KMS-11 (cell line): ENCODE measurements at regions not wholly inside any gene's neighbourhood (a gene's known extent, or its start where the extent isn't known, plus 50 kb on each side); places are given as distances from the start of the nearest gene placed in this dataset.

Experiments used
- H2AFZ ChIP-seq: fragments of 200-600 bp; sonication (generic); 2 replicates; pipeline ENCODE4 v1.6.1; 2016; ENCODE audit warnings: antibody characterized with exemption, mixed run types, low read depth
- H3K27ac ChIP-seq: fragments of 200-600 bp; sonication (generic); 2 replicates; pipeline ENCODE4 v1.6.1; 2016; ENCODE audit warnings: mild to moderate bottlenecking, mixed run types
- H3K27me3 ChIP-seq: fragments of 200-600 bp; sonication (generic); 2 replicates; pipeline ENCODE4 v1.6.1; 2017; ENCODE audit warnings: mild to moderate bottlenecking, low read depth, mixed run types, moderate library complexity; ENCODE audit not compliant: insufficient read depth
- H3K36me3 ChIP-seq: fragments of 200-600 bp; sonication (generic); 2 replicates; pipeline ENCODE4 v1.6.1; 2017; ENCODE audit warnings: mild to moderate bottlenecking, mixed run types; ENCODE audit not compliant: insufficient read depth
- H3K4me1 ChIP-seq: fragments of 200-600 bp; sonication (generic); 2 replicates; pipeline ENCODE4 v1.6.1; 2016; ENCODE audit warnings: mild to moderate bottlenecking, low read depth, mixed run types; ENCODE audit not compliant: poor library complexity, severe bottlenecking
- H3K4me2 ChIP-seq: fragments of 200-600 bp; sonication (generic); 2 replicates; pipeline ENCODE4 v1.7.0; 2016; ENCODE audit warnings: mild to moderate bottlenecking, mixed run types
- H3K4me3 ChIP-seq: fragments of 200-600 bp; sonication (generic); IDR thresholded peaks from 2 replicates; pipeline ENCODE4 v1.6.1; 2017; ENCODE audit warnings: low read depth, low read length, mixed read lengths; ENCODE audit not compliant: insufficient read depth
- H3K79me2 ChIP-seq: fragments of 200-600 bp; sonication (generic); 2 replicates; pipeline ENCODE4 v1.6.1; 2016; ENCODE audit warnings: low read depth, mixed run types; ENCODE audit not compliant: insufficient read depth
- H3K9ac ChIP-seq: fragments of 200-600 bp; sonication (generic); 2 replicates; pipeline ENCODE4 v1.6.1; 2016; ENCODE audit warnings: mild to moderate bottlenecking, mixed run types
- H4K20me1 ChIP-seq: fragments of 200-600 bp; sonication (generic); 2 replicates; pipeline ENCODE4 v1.6.1; 2016; ENCODE audit warnings: mild to moderate bottlenecking, mixed run types; ENCODE audit not compliant: insufficient read depth
- CTCF ChIP-seq: fragments of 200-600 bp; sonication (generic); conservative IDR thresholded peaks from 2 replicates; pipeline ENCODE4 v1.6.1; 2017; ENCODE audit warnings: low read depth, mild to moderate bottlenecking, antibody characterized with exemption, low read length, moderate library complexity, mixed read lengths

- Histone ChIP-seq H3K9ac (no peak overlapping the region), H4K20me1 (no peaks in the 10 kb centered on the region), H3K4me3 (no peak overlapping the region), H3K79me2 (no peaks in the 10 kb centered on the region), H3K36me3 (no peaks in the 10 kb centered on the region), H3K4me1 (no peaks in the 10 kb centered on the region), H3K27me3 (no peaks in the 10 kb centered on the region), H2AFZ (no peak overlapping the region), H3K4me2 (no peak overlapping the region), H3K27ac (no peak overlapping the region)
- no peak for TF ChIP-seq CTCF
Observed at GRCh38 chr1:38173848-38174247, 127.3 kb upstream of the POU3F1 start.

- no peaks in the 10 kb centered on the region for H3K4me1 ChIP-seq
- H3K4me3 ChIP-seq = no peak overlapping the region
- no peaks in the 10 kb centered on the region for H3K27me3 ChIP-seq
- no peak overlapping the region for H3K27ac ChIP-seq
- H4K20me1 ChIP-seq = no peaks in the 10 kb centered on the region
- H3K4me2 ChIP-seq = no peak overlapping the region
- no peak overlapping the region for H3K9ac ChIP-seq
- no peak overlapping the region for H2AFZ ChIP-seq
- no peaks in the 10 kb centered on the region for H3K36me3 ChIP-seq
- H3K79me2 ChIP-seq = no peaks in the 10 kb centered on the region
- TF ChIP-seq CTCF = no peak
Observed at GRCh38 chr1:38173157-38173831, 126.7 kb upstream of the POU3F1 start.

- no peak for TF ChIP-seq CTCF
- Histone ChIP-seq H4K20me1 (no peaks in the 10 kb centered on the region), H3K27ac (no peak overlapping the region), H3K9ac (no peak overlapping the region), H2AFZ (no peak overlapping the region), H3K36me3 (no peaks in the 10 kb centered on the region), H3K4me1 (no peaks in the 10 kb centered on the region), H3K27me3 (no peaks in the 10 kb centered on the region), H3K79me2 (no peaks in the 10 kb centered on the region), H3K4me3 (no peak overlapping the region), H3K4me2 (no peak overlapping the region)
Observed at GRCh38 chr1:38169121-38169520, 122.5 kb upstream of the POU3F1 start.

GRCh38 chr1:38168365-38168764 is 121.8 kb upstream of the POU3F1 start:
- H3K4me1 ChIP-seq = no peaks in the 10 kb centered on the region
- no peak overlapping the region for H3K9ac ChIP-seq
- no peaks in the 10 kb centered on the region for H3K36me3 ChIP-seq
- H3K27ac ChIP-seq = no peak overlapping the region
- no peaks in the 10 kb centered on the region for H3K27me3 ChIP-seq
- H4K20me1 ChIP-seq = no peaks in the 10 kb centered on the region
- H3K4me2 ChIP-seq = no peak overlapping the region
- no peak overlapping the region for H2AFZ ChIP-seq
- TF ChIP-seq CTCF = no peak
- no peak overlapping the region for H3K4me3 ChIP-seq
- H3K79me2 ChIP-seq = no peaks in the 10 kb centered on the region
